ENCODE measurements at regions not wholly inside any gene's neighbourhood (a gene's known extent, or its start where the extent isn't known, plus 50 kb on each side); places are given as distances from the start of the nearest gene placed in this dataset.

DNA sequence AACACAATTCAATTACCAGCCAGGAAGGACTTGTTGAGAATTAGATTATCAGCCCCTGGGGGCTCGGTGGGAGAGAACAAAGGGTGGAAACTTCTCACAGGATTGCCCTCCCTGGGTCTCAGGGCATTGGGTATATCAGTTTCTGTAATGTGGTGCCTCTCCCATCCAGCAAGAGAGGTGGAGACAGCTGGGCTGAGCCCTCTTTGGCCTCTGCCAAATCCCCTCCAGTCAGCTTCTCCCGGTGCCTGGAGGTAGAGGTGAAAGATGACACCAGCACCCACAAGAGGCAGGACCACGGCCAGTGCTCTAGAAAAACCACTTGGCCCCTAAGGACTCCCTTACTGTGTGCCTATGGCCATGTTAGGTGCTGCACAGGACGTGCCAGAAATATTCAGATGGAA is 179.7 kb downstream of the HAUS1 start:
- Mint-ChIP-seq H3K27me3 (ENCODE audit: low read depth) (peaks cover 3% of the 10 kb centered on the region), H3K4me1 (ENCODE audit: low read depth) (peaks cover 1% of the 10 kb centered on the region), H3K9me3 (ENCODE audit: low read depth) (no peaks in the 10 kb centered on the region), H3K27ac (ENCODE audit: unreplicated experiment) (no peak overlapping the region), H3K4me3 (ENCODE audit: unreplicated experiment) (no peak overlapping the region), H3K36me3 (ENCODE audit: low read depth) (no peaks in the 10 kb centered on the region)
- TF ChIP-seq, protein P1, sequence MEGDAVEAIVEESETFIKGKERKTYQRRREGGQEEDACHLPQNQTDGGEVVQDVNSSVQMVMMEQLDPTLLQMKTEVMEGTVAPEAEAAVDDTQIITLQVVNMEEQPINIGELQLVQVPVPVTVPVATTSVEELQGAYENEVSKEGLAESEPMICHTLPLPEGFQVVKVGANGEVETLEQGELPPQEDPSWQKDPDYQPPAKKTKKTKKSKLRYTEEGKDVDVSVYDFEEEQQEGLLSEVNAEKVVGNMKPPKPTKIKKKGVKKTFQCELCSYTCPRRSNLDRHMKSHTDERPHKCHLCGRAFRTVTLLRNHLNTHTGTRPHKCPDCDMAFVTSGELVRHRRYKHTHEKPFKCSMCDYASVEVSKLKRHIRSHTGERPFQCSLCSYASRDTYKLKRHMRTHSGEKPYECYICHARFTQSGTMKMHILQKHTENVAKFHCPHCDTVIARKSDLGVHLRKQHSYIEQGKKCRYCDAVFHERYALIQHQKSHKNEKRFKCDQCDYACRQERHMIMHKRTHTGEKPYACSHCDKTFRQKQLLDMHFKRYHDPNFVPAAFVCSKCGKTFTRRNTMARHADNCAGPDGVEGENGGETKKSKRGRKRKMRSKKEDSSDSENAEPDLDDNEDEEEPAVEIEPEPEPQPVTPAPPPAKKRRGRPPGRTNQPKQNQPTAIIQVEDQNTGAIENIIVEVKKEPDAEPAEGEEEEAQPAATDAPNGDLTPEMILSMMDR (IDR thresholded peaks at IDR 0.05) = no peak
- no peak for DNase-seq (ENCODE audit: low spot score)

- H3K36me3 Mint-ChIP-seq (ENCODE audit: low read depth) = no peaks in the 10 kb centered on the region
- H3K27ac Mint-ChIP-seq (ENCODE audit: unreplicated experiment) = no peak overlapping the region
- H3K27me3 Mint-ChIP-seq (ENCODE audit: low read depth) = peaks cover 3% of the 10 kb centered on the region
- TF ChIP-seq, protein P1 (IDR thresholded peaks at IDR 0.05) = no peak
- peaks cover 5% of the 10 kb centered on the region for H3K4me1 Mint-ChIP-seq (ENCODE audit: low read depth)
- no peak for DNase-seq (ENCODE audit: low spot score)
- no peaks in the 10 kb centered on the region for H3K9me3 Mint-ChIP-seq (ENCODE audit: low read depth)
- H3K4me3 Mint-ChIP-seq (ENCODE audit: unreplicated experiment) = no peak overlapping the region
Observed at GRCh38 chr18:46289463-46289862, 185.3 kb downstream of the HAUS1 start.

- TF ChIP-seq, protein P1 (IDR thresholded peaks at IDR 0.05) = no peak
- no peak for DNase-seq (ENCODE audit: low spot score)
- no peak overlapping the region for H3K27ac Mint-ChIP-seq (ENCODE audit: unreplicated experiment)
- H3K4me3 Mint-ChIP-seq (ENCODE audit: unreplicated experiment) = no peak overlapping the region
- peaks cover 5% of the 10 kb centered on the region for H3K4me1 Mint-ChIP-seq (ENCODE audit: low read depth)
- H3K9me3 Mint-ChIP-seq (ENCODE audit: low read depth) = no peaks in the 10 kb centered on the region
- no peaks in the 10 kb centered on the region for H3K36me3 Mint-ChIP-seq (ENCODE audit: low read depth)
- H3K27me3 Mint-ChIP-seq (ENCODE audit: low read depth) = peaks cover 3% of the 10 kb centered on the region
Observed at GRCh38 chr18:46289931-46290330, 185.7 kb downstream of the HAUS1 start.

DNA sequence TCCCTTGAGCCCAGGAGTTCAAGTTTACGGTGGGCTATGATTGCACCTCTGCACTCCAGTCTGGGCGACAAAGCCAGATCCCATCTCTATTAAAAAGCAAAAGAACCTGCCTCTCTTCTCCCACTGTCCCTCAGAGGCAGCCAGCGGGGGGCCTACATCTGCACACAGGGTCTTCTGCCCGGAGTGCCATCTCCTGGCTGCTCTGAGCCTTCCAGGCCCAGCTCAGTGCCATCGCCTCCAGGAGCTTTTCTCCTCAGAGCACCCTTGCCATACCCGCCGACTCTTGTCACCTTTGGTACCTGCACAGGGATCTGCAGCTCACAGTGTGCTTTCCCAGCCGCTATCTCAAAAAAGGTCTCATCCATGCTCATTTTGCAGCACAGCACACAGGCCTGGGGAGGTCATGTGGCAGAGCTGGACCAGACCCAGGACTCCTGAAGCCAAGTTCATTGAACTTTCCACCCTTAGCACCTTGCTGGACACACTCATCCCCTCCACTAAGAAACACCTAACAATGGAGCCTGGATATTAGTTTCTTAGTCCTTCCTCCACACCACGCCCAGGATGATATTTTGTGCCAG is 186.3 kb downstream of the HAUS1 start:
- no peak overlapping the region for H3K27ac Mint-ChIP-seq (ENCODE audit: unreplicated experiment)
- peaks cover 5% of the 10 kb centered on the region for H3K4me1 Mint-ChIP-seq (ENCODE audit: low read depth)
- H3K9me3 Mint-ChIP-seq (ENCODE audit: low read depth) = no peaks in the 10 kb centered on the region
- H3K36me3 Mint-ChIP-seq (ENCODE audit: low read depth) = no peaks in the 10 kb centered on the region
- H3K4me3 Mint-ChIP-seq (ENCODE audit: unreplicated experiment) = no peak overlapping the region
- H3K27me3 Mint-ChIP-seq (ENCODE audit: low read depth) = peaks cover 3% of the 10 kb centered on the region
- TF ChIP-seq, protein P1 (IDR thresholded peaks at IDR 0.05) = no peak
- DNase-seq (ENCODE audit: low spot score) = no peak

DNA sequence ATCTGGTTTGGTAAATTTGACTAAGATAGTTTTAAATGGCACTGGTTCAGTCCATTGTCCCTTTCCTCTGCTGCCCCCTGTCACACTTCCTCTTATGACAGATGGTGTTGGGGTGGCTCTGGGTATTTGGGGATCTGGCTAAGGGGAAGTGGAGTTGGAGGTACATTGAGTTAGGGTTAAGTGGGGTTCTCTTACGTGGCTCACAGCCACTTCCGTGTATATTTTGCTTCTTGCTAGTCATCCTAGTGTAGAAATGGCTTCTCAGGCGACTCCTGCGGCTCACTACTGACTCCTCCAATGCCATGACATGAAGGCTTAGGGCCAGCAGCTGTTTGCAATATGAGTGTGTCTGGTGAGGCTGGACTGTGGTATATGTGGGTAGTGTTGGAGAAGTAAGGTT is 187.0 kb downstream of the HAUS1 start:
- no peaks in the 10 kb centered on the region for H3K36me3 Mint-ChIP-seq (ENCODE audit: low read depth)
- peaks cover 5% of the 10 kb centered on the region for H3K4me1 Mint-ChIP-seq (ENCODE audit: low read depth)
- no peak overlapping the region for H3K4me3 Mint-ChIP-seq (ENCODE audit: unreplicated experiment)
- no peaks in the 10 kb centered on the region for H3K9me3 Mint-ChIP-seq (ENCODE audit: low read depth)
- H3K27me3 Mint-ChIP-seq (ENCODE audit: low read depth) = peaks cover 2% of the 10 kb centered on the region
- TF ChIP-seq, protein P1 (IDR thresholded peaks at IDR 0.05) = no peak
- DNase-seq (ENCODE audit: low spot score) = no peak
- H3K27ac Mint-ChIP-seq (ENCODE audit: unreplicated experiment) = no peak overlapping the region

Data from chondrocyte (in vitro differentiated cells).